ENCODE measurements at regions not wholly inside any gene's neighbourhood (a gene's known extent, or its start where the extent isn't known, plus 50 kb on each side); places are given as distances from the start of the nearest gene placed in this dataset.
A peak's percentile ranks its signal among the peaks of the same experiment; 100 is the strongest.

- DNase-seq (ENCODE audit: low read depth in 1 of 2, low spot score in 1 of 2): no peak
- TF ChIP-seq ZFP36 (IDR thresholded peaks at IDR 0.05; ENCODE audit: borderline replicate concordance, partially characterized antibody): no peak
- 65% methylated on average over 22 of the region's 23 CpGs for WGBS (ENCODE audit: missing lambda C conversion rate)
- Histone ChIP-seq H3K4me3 (no peak overlapping the region), H3K27ac (no peak overlapping the region), H3K9me3 (no peaks in the 10 kb centered on the region), H3K4me1 (peaks cover 6% of the 10 kb centered on the region; the same call in 1 of the 3 replicates), H3K4me2 (no peak overlapping the region)
- no peak for FAIRE-seq
- ATAC-seq: no peak
- ChIA-PET CTCF (interaction anchor here (1.2 kb wide), 1 partner anchor 100 kb away, joined by 3 read pairs; no protein-coding TSS in a partner anchor), POLR2A (no interaction called here)
These were observed 192.4 kb downstream of the OLFM1 start for GRCh38 chr9:135279834-135280393.

GRCh38 chr9:135280666-135281065, 193.2 kb downstream of the OLFM1 start:
- WGBS (ENCODE audit: missing lambda C conversion rate): 64% methylated on average over 12 of the region's 12 CpGs
- CTCF ChIA-PET: no interaction called here
- H3K4me1 ChIP-seq: peaks cover 6% of the 10 kb centered on the region; the same call in 1 of the 3 replicates
- H3K9me3 ChIP-seq: no peaks in the 10 kb centered on the region
- no peak for TF ChIP-seq E2F6 (IDR thresholded peaks at IDR 0.05; ENCODE audit: borderline replicate concordance, low read depth)
- no peak for TF ChIP-seq CHD4 (IDR thresholded peaks at IDR 0.05; ENCODE audit: borderline replicate concordance)
- TF ChIP-seq HOXB5 (CRISPR knock-in tag; IDR thresholded peaks at IDR 0.05): no peak
- no peak for TF ChIP-seq MAX (IDR thresholded peaks at IDR 0.05)
- no peak for TF ChIP-seq NFE2L2 (conservative IDR thresholded peaks at IDR 0.05; ENCODE audit: low read length)
- TF ChIP-seq MYC (IDR thresholded peaks at IDR 0.05; ENCODE audit: borderline replicate concordance, low read length): no peak
- no peak for TF ChIP-seq PHF8 (IDR thresholded peaks at IDR 0.05; ENCODE audit: borderline replicate concordance, low read depth)
- TF ChIP-seq JUN (IDR thresholded peaks at IDR 0.05): no peak
- POLR2A ChIA-PET: no interaction called here
- FAIRE-seq (no peak), ATAC-seq (no peak), DNase-seq (ENCODE audit: low read depth in 1 of 2, low spot score in 1 of 2) (no peak)
- H3K4me3 ChIP-seq: no peak overlapping the region
- H3K4me2 ChIP-seq: no peak overlapping the region
- H3K27ac ChIP-seq: no peak overlapping the region

GRCh38 chr9:135281151-135281550, 193.7 kb downstream of the OLFM1 start:
- no peak overlapping the region for H3K4me3 ChIP-seq
- FAIRE-seq (no peak), ATAC-seq (peak in 1 of 2 experiments; percentile 56; a peak in 2 of 6 replicates), DNase-seq (ENCODE audit: low read depth in 1 of 2, low spot score in 1 of 2) (no peak)
- TF ChIP-seq ESRRA (IDR thresholded peaks at IDR 0.05; ENCODE audit: borderline replicate concordance, low read length) (no peak), RAD21 (conservative IDR thresholded peaks at IDR 0.05 in 1 of 2, IDR thresholded peaks at IDR 0.05 in 1 of 2) (no peak), SREBF2 (IDR thresholded peaks at IDR 0.05) (no peak), HEYL (CRISPR knock-in tag; IDR thresholded peaks at IDR 0.05) (no peak), CBX8 (IDR thresholded peaks at IDR 0.05) (no peak)
- H3K4me2 ChIP-seq: no peak overlapping the region
- H3K4me1 ChIP-seq: peaks cover 6% of the 10 kb centered on the region; the same call in 1 of the 3 replicates
- no peak overlapping the region for H3K27ac ChIP-seq
- ChIA-PET POLR2A (no interaction called here), CTCF (no interaction called here)
- no peaks in the 10 kb centered on the region for H3K9me3 ChIP-seq
- 20% methylated on average over 1 of the region's 8 CpGs for WGBS (ENCODE audit: missing lambda C conversion rate)

- DNase-seq (ENCODE audit: low read depth in 1 of 2, low spot score in 1 of 2) (peak; percentile 26 to 27), FAIRE-seq (no peak), ATAC-seq (peak in 1 of 2 experiments; percentile 41; a peak in 3 of 6 replicates)
- Histone ChIP-seq H3K4me3 (no peak overlapping the region), H3K9me3 (no peaks in the 10 kb centered on the region), H3K4me1 (peaks cover 6% of the 10 kb centered on the region; the same call in 1 of the 3 replicates), H3K4me2 (peak overlapping the region; percentile 32; the same call in 1 of the 3 replicates), H3K27ac (no peak overlapping the region)
- ChIA-PET CTCF (interaction anchor here (1.0 to 1.3 kb wide), 2 partner anchors 10 to 17 kb away, joined by 3 read pairs; no protein-coding TSS in a partner anchor), POLR2A (no interaction called here)
- 29% methylated on average over 22 of the region's 24 CpGs for WGBS (ENCODE audit: missing lambda C conversion rate)
- TF ChIP-seq NPAS2 (CRISPR knock-in tag; IDR thresholded peaks at IDR 0.05; ENCODE audit: borderline replicate concordance) (no peak), MYC (IDR thresholded peaks at IDR 0.05; ENCODE audit: borderline replicate concordance, low read length) (no peak), ZFP36 (IDR thresholded peaks at IDR 0.05; ENCODE audit: borderline replicate concordance, partially characterized antibody) (peak; percentile 92), KDM5A (IDR thresholded peaks at IDR 0.05) (no peak)
These were observed 194.6 kb downstream of the OLFM1 start for GRCh38 chr9:135281791-135282737.

All from A549 (cell line).